BJ (cell line): ENCODE measurements at regions not wholly inside any gene's neighbourhood (a gene's known extent, or its start where the extent isn't known, plus 50 kb on each side); places are given as distances from the start of the nearest gene placed in this dataset.

Experiments used
- CTCF ChIA-PET: fragments of 350-600 bp; formaldehyde crosslinking; extraction: SDS; loops from one replicate; lab custom pipeline; 2021; ENCODE audit warnings: antibody characterized with exemption, inconsistent platforms; lab: Yijun Ruan, JAX
- POLR2A ChIA-PET: fragments of 300-600 bp; sonication (Branson Sonifier 250); formaldehyde crosslinking; extraction: SDS; loops from one replicate; lab custom pipeline; 2021; ENCODE audit warnings: antibody characterized with exemption; lab: Charles Lee
- DNase-seq: peaks from one replicate; pipeline ENCODE4 v3.0.0-alpha.2; 2011; ENCODE audit warnings: low read depth
- H3K27me3 ChIP-seq: 2 replicates; pipeline ENCODE4 v1.6.0; 2011; ENCODE audit warnings: low read length; ENCODE audit not compliant: control insufficient read depth, insufficient read depth
- H3K36me3 ChIP-seq: 2 replicates; pipeline ENCODE4 v1.5.1; 2011; ENCODE audit warnings: low read length; ENCODE audit not compliant: control insufficient read depth, insufficient read depth
- H3K4me3 ChIP-seq: 2 replicates; pipeline ENCODE4 v1.5.1; 2011; ENCODE audit warnings: low read depth, mild to moderate bottlenecking, control low read depth, low read length
- TF ChIP-seq, protein P1 (sequence below): IDR thresholded peaks from 2 replicates; pipeline ENCODE4 v1.5.1; 2011; ENCODE audit warnings: low read depth, mild to moderate bottlenecking, control low read depth, inconsistent platforms, low read length, moderate library complexity; ENCODE audit not compliant: insufficient read depth

DNA sequence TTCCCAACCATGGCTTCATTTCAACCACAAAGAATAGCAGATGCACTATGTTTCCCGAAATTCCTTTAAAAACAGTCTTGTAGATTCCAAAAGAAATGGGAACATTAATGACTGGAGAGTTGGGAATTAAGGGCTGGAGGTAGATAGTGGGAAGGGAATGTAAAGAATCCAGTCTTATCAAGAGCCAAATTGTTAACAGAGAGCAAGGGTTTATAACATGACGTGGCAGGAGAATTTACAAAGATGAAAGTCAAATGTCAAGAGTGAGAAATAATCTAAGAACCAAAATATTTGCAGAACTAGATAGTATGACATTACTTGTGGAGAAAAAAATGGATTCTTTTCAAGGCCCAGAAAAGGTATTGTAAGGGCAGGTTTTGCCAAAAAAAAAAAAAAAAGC lies 200.9 kb downstream of the GRIN2B start:
- ChIA-PET CTCF (no interaction called here), POLR2A (no interaction called here)
- no peak for DNase-seq
- TF ChIP-seq, protein P1, sequence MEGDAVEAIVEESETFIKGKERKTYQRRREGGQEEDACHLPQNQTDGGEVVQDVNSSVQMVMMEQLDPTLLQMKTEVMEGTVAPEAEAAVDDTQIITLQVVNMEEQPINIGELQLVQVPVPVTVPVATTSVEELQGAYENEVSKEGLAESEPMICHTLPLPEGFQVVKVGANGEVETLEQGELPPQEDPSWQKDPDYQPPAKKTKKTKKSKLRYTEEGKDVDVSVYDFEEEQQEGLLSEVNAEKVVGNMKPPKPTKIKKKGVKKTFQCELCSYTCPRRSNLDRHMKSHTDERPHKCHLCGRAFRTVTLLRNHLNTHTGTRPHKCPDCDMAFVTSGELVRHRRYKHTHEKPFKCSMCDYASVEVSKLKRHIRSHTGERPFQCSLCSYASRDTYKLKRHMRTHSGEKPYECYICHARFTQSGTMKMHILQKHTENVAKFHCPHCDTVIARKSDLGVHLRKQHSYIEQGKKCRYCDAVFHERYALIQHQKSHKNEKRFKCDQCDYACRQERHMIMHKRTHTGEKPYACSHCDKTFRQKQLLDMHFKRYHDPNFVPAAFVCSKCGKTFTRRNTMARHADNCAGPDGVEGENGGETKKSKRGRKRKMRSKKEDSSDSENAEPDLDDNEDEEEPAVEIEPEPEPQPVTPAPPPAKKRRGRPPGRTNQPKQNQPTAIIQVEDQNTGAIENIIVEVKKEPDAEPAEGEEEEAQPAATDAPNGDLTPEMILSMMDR: no peak
- Histone ChIP-seq H3K4me3 (no peak overlapping the region), H3K27me3 (no peaks in the 10 kb centered on the region), H3K36me3 (no peaks in the 10 kb centered on the region)

DNA sequence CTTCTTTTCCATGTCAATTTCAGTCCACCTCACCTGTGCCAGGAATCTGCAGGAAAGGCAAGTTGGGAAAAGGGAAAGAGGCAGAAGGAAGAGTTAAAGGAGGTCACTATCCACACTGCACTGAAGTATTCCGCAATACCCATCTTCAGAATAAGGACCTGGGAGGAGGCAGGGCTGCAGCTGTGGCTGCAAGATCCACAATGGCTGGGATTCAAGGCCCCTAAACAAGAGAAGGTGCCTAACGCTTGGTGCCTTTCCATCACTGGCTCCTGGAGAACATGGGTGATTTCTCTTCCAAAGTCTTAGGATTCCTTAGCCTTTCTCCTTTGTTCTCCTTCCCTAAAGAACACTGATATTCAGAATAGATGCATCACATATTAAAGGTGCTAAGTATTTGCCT lies 204.0 kb downstream of the GRIN2B start:
- CTCF ChIA-PET: no interaction called here
- TF ChIP-seq, protein P1: no peak
- H3K27me3 ChIP-seq: no peaks in the 10 kb centered on the region
- no peak overlapping the region for H3K4me3 ChIP-seq
- no peak for DNase-seq
- POLR2A ChIA-PET: no interaction called here
- H3K36me3 ChIP-seq: no peaks in the 10 kb centered on the region

DNA sequence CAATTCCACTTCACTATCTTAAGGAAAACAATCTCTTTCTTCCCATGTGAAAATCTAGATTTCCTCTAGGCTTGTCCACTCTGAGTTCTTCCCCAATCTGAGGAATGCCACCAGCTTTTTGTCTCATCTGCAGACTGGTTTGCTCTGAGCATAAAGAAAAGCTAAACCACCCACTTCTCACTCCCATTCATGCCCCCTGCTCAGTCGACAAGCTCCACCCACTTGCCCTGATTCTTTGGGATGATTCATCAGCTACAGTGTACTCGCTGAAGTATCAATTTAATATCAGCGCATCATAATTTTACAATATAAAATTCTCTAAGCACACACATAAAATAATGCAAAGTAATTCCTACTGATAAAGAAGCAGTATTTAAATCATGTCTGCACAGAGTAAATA lies 209.1 kb downstream of the GRIN2B start:
- Histone ChIP-seq H3K4me3 (no peak overlapping the region), H3K36me3 (no peaks in the 10 kb centered on the region), H3K27me3 (no peaks in the 10 kb centered on the region)
- ChIA-PET POLR2A (no interaction called here), CTCF (no interaction called here)
- TF ChIP-seq, protein P1: no peak
- DNase-seq: no peak

DNA sequence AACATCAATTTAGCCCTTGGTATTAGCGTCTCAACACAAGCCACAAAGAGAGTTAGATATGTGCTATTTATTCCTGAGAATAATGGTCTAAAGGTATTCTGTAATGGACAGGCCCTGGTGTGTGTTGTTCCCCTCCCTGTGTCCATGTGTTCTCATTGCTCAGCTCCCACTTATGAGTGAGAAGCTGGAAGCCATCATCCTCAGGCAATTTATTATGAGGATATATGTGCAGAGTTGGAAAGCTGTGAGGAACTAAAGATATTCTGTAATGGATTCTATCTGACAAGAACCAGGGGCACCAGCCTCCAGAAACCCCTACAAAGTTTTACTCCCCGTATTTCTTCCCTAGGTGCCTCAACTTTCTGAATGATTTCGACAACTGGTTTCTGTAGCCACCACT lies 210.8 kb downstream of the GRIN2B start:
- Histone ChIP-seq H3K27me3 (no peaks in the 10 kb centered on the region), H3K36me3 (no peaks in the 10 kb centered on the region), H3K4me3 (no peak overlapping the region)
- no peak for DNase-seq
- CTCF ChIA-PET: no interaction called here
- POLR2A ChIA-PET: no interaction called here
- TF ChIP-seq, protein P1: no peak

DNA sequence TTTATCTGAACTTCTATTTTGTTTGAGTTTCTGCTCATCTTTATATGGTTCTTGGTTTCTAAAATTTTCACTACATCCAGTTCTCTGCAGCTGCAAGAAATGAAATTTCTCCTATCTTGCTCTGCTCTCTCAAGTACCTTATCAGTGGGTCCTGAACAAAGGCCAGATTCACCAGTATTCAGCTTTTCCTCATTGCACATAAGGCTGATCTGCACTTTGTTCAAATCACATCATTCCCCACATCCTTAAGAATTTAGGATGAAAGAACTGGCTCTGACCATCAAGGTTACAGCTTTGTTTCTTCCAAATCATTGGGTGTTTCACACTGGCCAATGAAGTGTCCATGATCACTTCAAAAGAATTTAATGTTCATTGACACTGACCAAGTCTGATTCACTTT lies 211.4 kb downstream of the GRIN2B start:
- POLR2A ChIA-PET: no interaction called here
- CTCF ChIA-PET: no interaction called here
- DNase-seq: no peak
- no peaks in the 10 kb centered on the region for H3K27me3 ChIP-seq
- TF ChIP-seq, protein P1: no peak
- no peak overlapping the region for H3K4me3 ChIP-seq
- H3K36me3 ChIP-seq: no peaks in the 10 kb centered on the region
